RWPE1 (cell line): ENCODE measurements at regions not wholly inside any gene's neighbourhood (a gene's known extent, or its start where the extent isn't known, plus 50 kb on each side); places are given as distances from the start of the nearest gene placed in this dataset.

Source experiments
- CTCF ChIA-PET: fragments of 350-600 bp; sonication (Branson Sonifier 250); formaldehyde crosslinking; extraction: SDS; loops from one replicate; lab custom pipeline; 2021; lab: Yijun Ruan, JAX
- POLR2A ChIA-PET: fragments of 400-600 bp; formaldehyde crosslinking; extraction: SDS; loops from one replicate; lab custom pipeline; 2020; ENCODE audit warnings: antibody characterized with exemption; ENCODE audit not compliant: low non-redundant PET; lab: Yijun Ruan, JAX
- DNase-seq: peaks from one replicate; pipeline ENCODE4 v3.0.0; 2012; ENCODE audit warnings: low spot score
- H3K27ac ChIP-seq: fragments of 450-650 bp; 2 replicates; pipeline ENCODE4 v1.5.1; 2017
- CTCF ChIP-seq: fragments of 450-650 bp; conservative IDR thresholded peaks from 2 replicates; pipeline ENCODE4 v1.5.1; 2017; ENCODE audit warnings: low read depth, mild to moderate bottlenecking

GRCh38 chr14:52202151-52202550 lies 65.3 kb upstream of the PTGDR start:
- DNase-seq = no peak
- no peak overlapping the region for H3K27ac ChIP-seq
- TF ChIP-seq CTCF = no peak
- ChIA-PET CTCF (no interaction called here), POLR2A (no interaction called here)

- DNase-seq = no peak
- H3K27ac ChIP-seq = no peak overlapping the region
- ChIA-PET CTCF (no interaction called here), POLR2A (no interaction called here)
- TF ChIP-seq CTCF = no peak
Measured at GRCh38 chr14:52190337-52190931, 77.1 kb upstream of the PTGDR start.

- no peak for TF ChIP-seq CTCF
- POLR2A ChIA-PET = no interaction called here
Measured at GRCh38 chr14:52189325-52189724, 78.2 kb upstream of the PTGDR start.

GRCh38 chr14:52188381-52188780 lies 79.1 kb upstream of the PTGDR start:
- DNase-seq = no peak
- no peak overlapping the region for H3K27ac ChIP-seq
- CTCF ChIA-PET = interaction anchor here (0.5 kb wide), 1 partner anchor 661 kb away, joined by 3 read pairs; no protein-coding TSS in a partner anchor
- POLR2A ChIA-PET = no interaction called here
- TF ChIP-seq CTCF = no peak

More at GRCh38 chr14:52189325-52189724, 78.2 kb upstream of the PTGDR start:
- CTCF ChIA-PET = no interaction called here
- DNase-seq = peak; percentile 8
- no peak overlapping the region for H3K27ac ChIP-seq

GRCh38 chr14:52185178-52185577 lies 82.3 kb upstream of the PTGDR start:
- no peak for TF ChIP-seq CTCF
- H3K27ac ChIP-seq = no peak overlapping the region
- POLR2A ChIA-PET = no interaction called here
- CTCF ChIA-PET = no interaction called here
- DNase-seq = no peak

GRCh38 chr14:52182853-52183252 lies 84.6 kb upstream of the PTGDR start:
- POLR2A ChIA-PET = no interaction called here
- CTCF ChIA-PET = interaction anchor here (0.6 kb wide), 1 partner anchor 293 kb away, joined by 4 read pairs; no protein-coding TSS in a partner anchor
- no peak for TF ChIP-seq CTCF

More at GRCh38 chr14:52182853-52183252, 84.6 kb upstream of the PTGDR start:
- no peak for DNase-seq
- no peak overlapping the region for H3K27ac ChIP-seq
